Effector CD8-positive, alpha-beta T cell (primary cell): ENCODE measurements at regions not wholly inside any gene's neighbourhood (a gene's known extent, or its start where the extent isn't known, plus 50 kb on each side); places are given as distances from the start of the nearest gene placed in this dataset.

Experiments used
- DNase-seq: peaks from one replicate; lab custom pipeline; 2025; lab: John Stamatoyannopoulos, UW

DNA sequence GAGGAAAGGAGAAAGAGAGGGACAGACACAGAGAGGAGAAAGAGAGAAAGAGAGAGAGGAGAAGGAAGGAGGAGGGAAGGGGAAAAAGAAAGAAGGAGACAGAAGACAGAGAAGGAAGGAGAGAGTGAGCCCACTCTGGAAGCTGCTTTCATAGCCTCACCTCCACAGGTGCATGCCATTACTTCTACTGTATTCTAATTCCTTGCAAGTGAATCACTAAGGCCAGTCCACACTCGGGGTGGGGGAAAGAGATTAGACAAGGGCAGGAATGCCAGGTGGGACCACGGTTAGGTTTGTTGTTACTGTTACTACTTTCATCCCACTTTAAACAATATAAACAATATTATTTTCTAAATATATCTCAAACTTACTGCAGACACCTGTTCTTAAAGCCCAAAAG lies 684.5 kb upstream of the ARGLU1 start:
- DNase-seq: no peak

DNA sequence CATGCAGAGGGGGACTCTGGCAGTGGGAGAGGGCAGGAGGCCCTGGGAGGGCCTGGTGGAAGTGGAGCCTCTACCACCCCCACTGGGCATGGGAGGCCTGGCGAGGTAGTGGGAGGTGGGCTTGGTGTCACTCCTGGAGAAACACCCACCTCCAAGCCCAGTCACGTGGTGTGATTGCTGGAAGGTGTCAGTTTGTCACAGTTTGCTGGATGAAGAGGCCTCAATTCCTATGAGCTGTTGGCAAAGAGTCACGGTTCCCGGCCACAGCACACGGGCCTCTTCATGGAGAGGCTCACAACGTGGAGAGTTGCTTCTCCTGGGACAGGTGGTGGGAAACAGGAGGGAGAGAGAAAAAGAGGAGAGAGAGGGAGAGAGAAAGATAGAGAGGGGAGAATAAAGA lies 684.1 kb upstream of the ARGLU1 start:
- no peak for DNase-seq

GRCh38 chr13:107251341-107251740 lies 683.4 kb upstream of the ARGLU1 start:
- no peak for DNase-seq

DNA sequence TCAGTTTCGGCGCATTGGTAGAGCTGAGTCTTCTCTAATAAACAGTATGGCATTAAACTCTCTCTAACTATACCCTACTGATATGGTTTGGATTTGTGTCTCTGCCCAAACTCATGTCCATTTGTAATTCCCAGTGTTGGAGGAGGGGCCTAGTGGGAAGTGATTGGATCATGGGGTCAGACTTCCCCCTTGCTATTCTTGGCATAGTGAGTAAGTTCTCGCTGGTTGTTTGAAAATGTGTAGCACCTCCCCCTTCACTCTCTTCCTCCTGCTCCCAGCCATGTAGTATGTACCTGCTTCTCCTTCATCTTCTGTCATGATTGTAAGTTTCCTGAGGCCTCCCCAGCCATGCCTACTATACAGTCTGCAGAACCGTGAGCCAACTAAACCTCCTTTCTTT lies 682.7 kb upstream of the ARGLU1 start:
- DNase-seq: no peak

DNA sequence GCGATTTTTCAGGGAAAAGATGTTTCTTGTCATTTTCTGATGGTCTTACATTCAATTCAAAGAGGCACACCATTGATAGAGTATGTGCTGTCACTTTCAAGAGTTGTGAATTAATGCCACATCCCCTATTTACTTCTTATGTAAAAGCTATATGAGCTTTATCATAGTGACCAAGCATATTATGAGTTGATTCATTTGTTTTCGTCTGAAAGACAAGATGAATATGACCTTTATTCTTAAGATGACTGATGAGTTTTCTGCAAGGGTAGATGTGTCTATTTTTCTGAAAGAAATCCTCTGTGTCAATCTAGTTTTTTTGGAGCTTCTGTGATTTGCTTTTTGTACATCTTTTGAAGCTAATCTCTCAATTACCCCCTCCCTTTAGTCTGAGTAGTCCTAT lies 676.3 kb upstream of the ARGLU1 start:
- no peak for DNase-seq

- DNase-seq: no peak
Observed at GRCh38 chr13:107242138-107242537, 674.2 kb upstream of the ARGLU1 start.

GRCh38 chr13:107241381-107241780 lies 673.4 kb upstream of the ARGLU1 start:
- no peak for DNase-seq

DNA sequence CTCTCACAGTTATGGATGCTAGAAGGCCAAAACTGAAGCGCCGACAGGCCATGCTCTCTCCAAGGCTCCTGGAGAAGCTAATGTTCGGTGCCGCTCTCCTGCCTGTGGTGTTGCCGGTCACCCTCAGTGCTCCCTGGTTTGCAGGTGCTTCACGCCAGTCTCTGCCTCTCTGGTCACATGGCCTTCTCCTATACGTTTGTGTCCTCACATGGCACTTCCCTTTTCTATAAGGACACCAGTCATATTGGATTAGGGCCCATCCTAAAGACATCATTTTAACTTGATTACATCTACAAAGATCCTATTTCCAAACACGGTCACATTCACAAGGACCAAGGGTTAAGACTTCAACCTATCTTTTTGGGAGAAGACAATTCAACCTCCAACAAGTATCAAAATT lies 671.3 kb upstream of the ARGLU1 start:
- no peak for DNase-seq

DNA sequence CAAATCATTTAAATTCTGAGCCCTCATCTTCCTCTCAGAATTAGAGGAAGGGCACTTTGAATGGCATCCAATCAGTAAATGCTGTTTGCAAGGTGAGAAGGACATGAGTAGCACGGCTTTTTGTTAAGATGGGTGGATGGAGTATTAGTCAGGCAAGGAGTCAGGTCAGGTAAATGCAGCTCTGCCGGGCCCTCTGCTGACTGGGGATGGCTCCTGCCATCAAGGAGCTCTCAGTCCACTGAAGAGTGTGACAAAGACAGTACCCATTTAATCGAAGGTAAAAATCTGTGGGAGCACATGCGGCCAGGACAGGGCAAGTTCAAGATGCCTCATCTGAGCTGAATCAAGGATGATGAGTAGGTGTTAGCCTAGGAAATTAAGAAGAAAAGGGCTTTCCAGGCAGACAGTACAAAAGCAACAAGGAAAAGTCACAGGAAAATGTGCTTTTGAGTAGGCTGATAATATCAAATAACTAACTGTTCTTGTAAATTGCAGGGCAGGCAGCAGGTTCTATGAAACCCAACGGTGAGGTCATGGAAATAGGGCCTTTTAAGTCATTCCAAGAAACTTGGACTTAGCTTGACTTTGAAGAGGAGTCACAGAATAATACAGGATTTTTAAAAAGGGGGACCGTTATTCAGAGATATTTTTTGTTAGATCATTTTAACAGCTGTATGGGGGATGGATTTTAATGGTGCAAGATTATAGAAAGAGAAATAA lies 670.5 kb upstream of the ARGLU1 start:
- no peak for DNase-seq

GRCh38 chr13:107234319-107235073 lies 666.6 kb upstream of the ARGLU1 start:
- no peak for DNase-seq

- DNase-seq: no peak
Observed at GRCh38 chr13:107233541-107233940, 665.6 kb upstream of the ARGLU1 start.

DNA sequence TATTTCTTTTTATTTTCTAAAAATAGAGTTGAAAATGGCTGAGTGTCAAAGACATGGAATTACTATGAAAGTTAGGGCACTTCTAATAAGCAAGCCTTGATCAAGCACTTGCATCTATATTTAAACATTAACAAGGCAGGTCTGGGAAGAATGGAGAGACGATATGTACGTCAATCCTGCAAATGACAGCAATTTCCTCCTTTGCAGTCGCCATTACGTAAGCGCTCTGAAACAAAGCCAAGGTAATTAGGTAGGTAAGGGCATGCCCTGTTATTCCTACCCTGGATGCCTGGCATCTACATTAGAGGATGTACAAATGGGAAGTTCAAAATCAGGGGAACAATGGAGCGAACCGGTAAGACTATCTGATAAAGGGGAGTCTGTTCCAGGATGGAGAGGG lies 664.0 kb upstream of the ARGLU1 start:
- no peak for DNase-seq

GRCh38 chr13:107223867-107224266 lies 655.9 kb upstream of the ARGLU1 start:
- DNase-seq: no peak

- no peak for DNase-seq
Observed at GRCh38 chr13:107222597-107222996, 654.7 kb upstream of the ARGLU1 start.

GRCh38 chr13:107220245-107220644 lies 652.3 kb upstream of the ARGLU1 start:
- DNase-seq: no peak

DNA sequence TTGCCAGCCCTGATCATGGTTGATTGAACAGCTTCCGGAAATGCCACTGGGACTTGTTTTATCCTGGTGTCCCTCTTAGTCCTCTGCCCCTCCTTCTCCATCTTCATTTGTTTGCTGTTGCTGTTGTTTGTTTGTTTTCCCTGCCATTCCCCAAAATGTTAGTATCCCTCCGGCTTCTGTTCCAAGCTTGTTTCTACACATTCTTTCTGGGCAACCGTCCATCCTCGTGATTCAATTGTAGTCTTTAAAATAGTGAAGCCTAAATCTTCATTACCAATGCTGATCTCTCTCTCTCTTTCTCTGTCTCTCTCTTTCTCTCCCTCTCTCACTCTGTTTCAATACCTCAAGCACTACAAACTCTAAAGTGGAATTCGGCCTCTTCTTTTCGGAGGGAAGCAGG lies 649.3 kb upstream of the ARGLU1 start:
- DNase-seq: no peak

DNA sequence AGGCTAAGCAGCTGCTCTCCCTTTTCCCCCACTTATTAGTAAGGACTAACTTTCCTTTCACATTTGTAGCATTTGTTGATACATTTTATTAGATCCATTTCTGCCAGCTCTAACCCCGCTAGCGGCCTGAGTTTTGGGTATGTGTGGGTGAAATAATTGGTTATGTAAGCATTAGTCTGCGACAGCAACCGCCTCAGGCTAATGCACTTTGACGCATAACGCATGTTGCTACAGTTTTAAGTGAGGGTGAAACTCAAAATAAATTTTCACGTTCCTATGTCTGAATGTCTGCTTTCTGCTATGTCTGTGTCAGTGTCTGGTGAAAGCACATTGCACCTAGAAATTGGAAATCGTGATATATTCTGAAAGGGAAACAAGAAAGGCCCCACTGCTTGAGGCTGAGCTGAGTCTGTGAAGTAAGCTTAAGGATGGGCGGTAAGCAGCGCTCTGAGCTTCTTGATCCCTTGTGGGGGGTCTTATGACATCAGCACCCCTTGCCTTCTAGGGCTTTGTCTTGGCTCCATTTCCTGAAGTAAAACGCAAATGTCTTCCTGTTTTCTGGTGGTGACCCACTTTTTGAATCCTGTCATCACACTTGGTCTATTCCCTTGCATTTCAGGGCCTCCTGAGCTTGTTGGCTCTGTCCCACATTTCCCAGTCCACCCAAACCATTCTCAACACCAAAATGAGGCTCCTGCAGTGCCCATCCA lies 648.3 kb upstream of the ARGLU1 start:
- no peak for DNase-seq

DNA sequence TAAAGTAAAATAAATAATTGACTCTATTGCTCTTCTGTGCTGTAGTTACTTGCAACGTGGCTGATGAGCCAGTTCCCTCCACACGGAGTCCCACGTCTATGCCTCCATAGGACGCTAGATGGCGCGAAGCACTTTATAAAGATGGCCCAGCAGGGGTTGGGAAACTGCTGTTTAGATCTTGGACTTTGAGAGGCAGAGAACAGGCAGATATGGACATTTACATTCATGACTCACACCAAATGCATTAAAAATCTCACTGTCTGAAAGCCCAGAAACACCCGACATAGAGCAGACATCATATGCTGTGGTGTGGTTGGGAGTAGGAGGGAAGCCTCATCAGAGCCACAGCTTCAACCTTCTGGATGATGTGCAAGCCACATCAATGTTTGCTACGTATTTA lies 643.1 kb upstream of the ARGLU1 start:
- peak; percentile 2 for DNase-seq

DNA sequence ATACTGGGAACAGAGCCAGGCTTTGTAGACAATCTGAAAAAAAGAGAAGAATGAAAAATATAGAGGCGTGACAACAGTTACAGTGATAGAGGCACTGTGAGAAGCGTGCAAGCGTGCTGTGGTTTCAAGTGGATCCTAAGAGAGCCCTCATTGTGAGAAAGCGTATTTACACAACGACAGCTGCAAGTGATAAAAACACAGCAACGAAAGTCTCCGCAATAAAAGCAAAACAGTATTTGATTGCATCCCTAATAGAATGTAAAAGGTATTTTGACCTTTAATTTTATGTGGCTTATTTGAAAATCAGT lies 642.7 kb upstream of the ARGLU1 start:
- DNase-seq: no peak

GRCh38 chr13:107209824-107210722 lies 642.1 kb upstream of the ARGLU1 start:
- no peak for DNase-seq

GRCh38 chr13:107208889-107209288 lies 641.0 kb upstream of the ARGLU1 start:
- DNase-seq: no peak
